ENCODE measurements at regions not wholly inside any gene's neighbourhood (a gene's known extent, or its start where the extent isn't known, plus 50 kb on each side); places are given as distances from the start of the nearest gene placed in this dataset.
A peak's percentile ranks its signal among the peaks of the same experiment; 100 is the strongest.

- no peak for DNase-seq (ENCODE audit: low read depth)
Observed at GRCh38 chr2:37864217-37864616, 60.9 kb upstream of the RMDN2 start.

- peak; percentile 23 for DNase-seq (ENCODE audit: low read depth)
Observed at GRCh38 chr2:37865640-37866039, 59.4 kb upstream of the RMDN2 start.

GRCh38 chr2:37866171-37866934 lies 58.7 kb upstream of the RMDN2 start:
- no peak for DNase-seq (ENCODE audit: low read depth)

GRCh38 chr2:37867166-37867565 lies 57.9 kb upstream of the RMDN2 start:
- DNase-seq (ENCODE audit: low read depth): no peak

- DNase-seq (ENCODE audit: low read depth): no peak
Observed at GRCh38 chr2:37868866-37869265, 56.2 kb upstream of the RMDN2 start.

GRCh38 chr2:37869304-37869703 lies 55.8 kb upstream of the RMDN2 start:
- no peak for DNase-seq (ENCODE audit: low read depth)

- DNase-seq (ENCODE audit: low read depth): no peak
Observed at GRCh38 chr2:37869771-37870170, 55.3 kb upstream of the RMDN2 start.

GRCh38 chr2:37870829-37871228 lies 54.3 kb upstream of the RMDN2 start:
- DNase-seq (ENCODE audit: low read depth): no peak

- peak; percentile 55 for DNase-seq (ENCODE audit: low read depth)
Observed at GRCh38 chr2:37871456-37872191, 53.5 kb upstream of the RMDN2 start.

GRCh38 chr2:37872192-37872750 lies 52.8 kb upstream of the RMDN2 start:
- no peak for DNase-seq (ENCODE audit: low read depth)

GRCh38 chr2:37873229-37873628 lies 51.9 kb upstream of the RMDN2 start:
- no peak for DNase-seq (ENCODE audit: low read depth)

- peak; percentile 72 for DNase-seq (ENCODE audit: low read depth)
Observed at GRCh38 chr2:37873749-37874330, 51.2 kb upstream of the RMDN2 start.

- no peak for DNase-seq (ENCODE audit: low read depth)
Observed at GRCh38 chr2:37874470-37874869, 50.6 kb upstream of the RMDN2 start.
